ENCODE measurements at regions not wholly inside any gene's neighbourhood (a gene's known extent, or its start where the extent isn't known, plus 50 kb on each side); places are given as distances from the start of the nearest gene placed in this dataset.

- intact Hi-C loops (cut with micrococcal nuclease; ENCODE audit: unreplicated experiment) = no loop called here
- POLR2A ChIA-PET (ENCODE audit: unreplicated experiment) = no interaction called here
- TF ChIP-seq EZH2 (IDR thresholded peaks at IDR 0.05; ENCODE audit: low read depth) (no peak), CTCF (conservative IDR thresholded peaks at IDR 0.05) (no peak)
Measured at GRCh38 chr13:58472483-58472882, 840.9 kb downstream of the PCDH17 start.

GRCh38 chr13:58474581-58474980, 843.0 kb downstream of the PCDH17 start:
- H3K79me2 ChIP-seq (ENCODE audit: low read depth) = no peaks in the 10 kb centered on the region
- H4K20me1 ChIP-seq (ENCODE audit: insufficient read depth) = no peaks in the 10 kb centered on the region
- H3K4me3 ChIP-seq = no peak overlapping the region
- H3K27ac ChIP-seq = no peak overlapping the region
- no peaks in the 10 kb centered on the region for H3K27me3 ChIP-seq (ENCODE audit: insufficient read depth, low read depth)
- BruUV-seq (replicated peaks) = no TSS peak
- H3K36me3 ChIP-seq (ENCODE audit: low read depth) = no peaks in the 10 kb centered on the region
- intact Hi-C loops (cut with micrococcal nuclease; ENCODE audit: unreplicated experiment) = no loop called here
- H3K4me1 ChIP-seq (replicated peaks; ENCODE audit: insufficient read depth) = no peaks in the 10 kb centered on the region
- no peaks in the 10 kb centered on the region for H3F3A ChIP-seq (ENCODE audit: insufficient read depth, low read depth)
- ChIA-PET POLR2A (ENCODE audit: unreplicated experiment) (no interaction called here), CTCF (no interaction called here)
- DNase-seq = no peak
- no peak overlapping the region for H3K4me2 ChIP-seq
- no peaks in the 10 kb centered on the region for H3K9me2 ChIP-seq (ENCODE audit: insufficient read depth)
- H2AFZ ChIP-seq = no peak overlapping the region
- TF ChIP-seq CTCF (conservative IDR thresholded peaks at IDR 0.05) = no peak
- TF ChIP-seq EZH2 (IDR thresholded peaks at IDR 0.05; ENCODE audit: low read depth) = no peak
- no peaks in the 10 kb centered on the region for H3K9me3 ChIP-seq (ENCODE audit: insufficient read depth, low read depth)

More at GRCh38 chr13:58472483-58472882, 840.9 kb downstream of the PCDH17 start:
- no peaks in the 10 kb centered on the region for H4K20me1 ChIP-seq (ENCODE audit: insufficient read depth)
- DNase-seq = no peak
- no peak overlapping the region for H3K4me3 ChIP-seq
- no peak overlapping the region for H3K4me2 ChIP-seq
- H3K9me2 ChIP-seq (ENCODE audit: insufficient read depth) = no peaks in the 10 kb centered on the region
- no peaks in the 10 kb centered on the region for H3K4me1 ChIP-seq (replicated peaks; ENCODE audit: insufficient read depth)
- H3K27ac ChIP-seq = no peak overlapping the region
- H2AFZ ChIP-seq = no peak overlapping the region
- no peaks in the 10 kb centered on the region for H3K9me3 ChIP-seq (ENCODE audit: insufficient read depth, low read depth)
- no peaks in the 10 kb centered on the region for H3K36me3 ChIP-seq (ENCODE audit: low read depth)
- no peaks in the 10 kb centered on the region for H3F3A ChIP-seq (ENCODE audit: insufficient read depth, low read depth)
- CTCF ChIA-PET = no interaction called here
- H3K27me3 ChIP-seq (ENCODE audit: insufficient read depth, low read depth) = no peaks in the 10 kb centered on the region
- H3K79me2 ChIP-seq (ENCODE audit: low read depth) = no peaks in the 10 kb centered on the region
- no TSS peak for BruUV-seq (replicated peaks)

GRCh38 chr13:58476206-58476918, 844.8 kb downstream of the PCDH17 start:
- ChIA-PET POLR2A (ENCODE audit: unreplicated experiment) (no interaction called here), CTCF (no interaction called here)
- Histone ChIP-seq H3K79me2 (ENCODE audit: low read depth) (no peaks in the 10 kb centered on the region), H2AFZ (no peak overlapping the region), H3K27ac (no peak overlapping the region), H3K9me3 (ENCODE audit: insufficient read depth, low read depth) (no peaks in the 10 kb centered on the region), H3K4me1 (replicated peaks; ENCODE audit: insufficient read depth) (no peaks in the 10 kb centered on the region), H3K4me2 (no peak overlapping the region), H3K4me3 (no peak overlapping the region), H3K27me3 (ENCODE audit: insufficient read depth, low read depth) (no peaks in the 10 kb centered on the region), H3K36me3 (ENCODE audit: low read depth) (no peaks in the 10 kb centered on the region), H4K20me1 (ENCODE audit: insufficient read depth) (no peaks in the 10 kb centered on the region), H3K9me2 (ENCODE audit: insufficient read depth) (no peaks in the 10 kb centered on the region), H3F3A (ENCODE audit: insufficient read depth, low read depth) (no peaks in the 10 kb centered on the region)
- TF ChIP-seq EZH2 (IDR thresholded peaks at IDR 0.05; ENCODE audit: low read depth) (no peak), CTCF (conservative IDR thresholded peaks at IDR 0.05) (no peak)
- no peak for DNase-seq
- BruUV-seq (replicated peaks) = no TSS peak
- intact Hi-C loops (cut with micrococcal nuclease; ENCODE audit: unreplicated experiment) = no loop called here
